GM12864 (cell line): ENCODE measurements at regions not wholly inside any gene's neighbourhood (a gene's known extent, or its start where the extent isn't known, plus 50 kb on each side); places are given as distances from the start of the nearest gene placed in this dataset.
"Not testable (repeated sequence)": the region's sequence is repeated elsewhere in the genome, so short reads cannot be mapped to it uniquely, and the experiment has no call there.

Source experiments
- DNase-seq: peaks from one replicate; pipeline ENCODE4 v3.0.0-alpha.2; 2011; ENCODE audit warnings: low read depth
- H3K4me3 ChIP-seq: 2 replicates; pipeline ENCODE4 v1.5.1; 2011; ENCODE audit warnings: mild to moderate bottlenecking, low read depth, low read length, control low read depth
- CTCF ChIP-seq: IDR thresholded peaks from 2 replicates; pipeline ENCODE4 v1.5.1; 2011; ENCODE audit warnings: low read depth, mild to moderate bottlenecking, moderate library complexity, low read length, control low read depth, inconsistent platforms; ENCODE audit errors: missing control alignments

GRCh38 chr4:117574085-117574484 is 460.2 kb upstream of the NDST3 start:
- DNase-seq = no peak
- H3K4me3 ChIP-seq = no peak overlapping the region
- TF ChIP-seq CTCF = no peak

- no peak for DNase-seq
Observed at GRCh38 chr4:117575850-117576249, 458.4 kb upstream of the NDST3 start.

DNA sequence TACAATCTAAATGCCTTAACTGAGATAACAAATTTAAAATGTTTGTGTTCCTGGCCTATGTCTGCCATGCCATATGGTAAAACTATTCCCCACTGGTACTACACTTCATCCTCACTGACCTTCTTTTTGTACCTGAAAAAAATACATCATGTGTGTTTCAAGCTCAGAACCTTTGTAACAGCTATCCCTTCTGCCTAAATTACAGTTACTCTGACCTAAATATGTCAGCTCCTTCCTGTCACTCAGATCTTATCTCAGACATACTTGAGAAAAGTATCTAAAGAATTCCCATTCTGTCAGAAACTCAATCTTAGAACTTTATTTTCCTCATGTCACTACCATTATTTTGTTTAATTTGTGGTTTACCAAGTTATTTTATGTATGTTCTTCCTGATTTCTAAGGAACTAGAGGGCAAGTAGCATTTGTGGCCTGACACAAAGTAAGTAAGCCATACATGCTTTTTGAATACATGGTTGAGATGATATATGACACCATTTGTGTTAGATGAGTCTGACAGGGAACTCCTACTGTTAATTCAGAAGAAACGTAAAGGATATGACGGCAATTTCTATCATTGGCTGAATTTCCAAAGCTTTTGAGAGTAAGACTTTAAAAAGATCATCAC is 456.5 kb upstream of the NDST3 start:
- H3K4me3 ChIP-seq = no peak overlapping the region
- TF ChIP-seq CTCF = no peak
- DNase-seq = no peak

More at GRCh38 chr4:117575850-117576249, 458.4 kb upstream of the NDST3 start:
- TF ChIP-seq CTCF = no peak
- no peak overlapping the region for H3K4me3 ChIP-seq

- TF ChIP-seq CTCF = no peak
- DNase-seq = no peak
- no peak overlapping the region for H3K4me3 ChIP-seq
Observed at GRCh38 chr4:117588771-117589170, 445.5 kb upstream of the NDST3 start.

DNA sequence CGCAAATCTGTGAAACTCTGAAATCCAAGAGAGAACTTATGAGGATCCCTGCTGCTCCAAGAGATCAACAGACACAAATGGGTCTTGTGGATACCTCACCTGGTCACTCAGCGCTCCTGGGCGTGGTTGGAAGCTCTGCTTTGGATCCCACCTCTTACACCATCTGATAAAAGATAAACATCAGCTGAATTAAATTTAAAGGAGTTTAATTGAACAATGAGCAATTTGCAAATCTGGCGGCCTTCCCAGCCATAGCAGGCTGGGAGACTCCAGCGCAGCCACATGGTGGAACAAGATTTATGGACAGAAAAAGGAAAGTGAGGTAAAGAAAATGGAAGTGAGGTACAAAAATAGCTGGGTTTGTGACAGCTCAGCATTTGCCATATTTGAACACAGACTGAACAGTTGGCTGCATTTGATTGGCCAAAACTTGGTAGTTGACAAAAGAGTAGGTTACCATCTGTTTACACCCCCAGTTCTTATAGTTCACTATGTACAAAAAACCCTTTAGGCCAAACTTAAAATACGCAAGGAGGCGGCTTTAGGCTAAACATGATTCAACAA is 437.3 kb upstream of the NDST3 start:
- no peak for TF ChIP-seq CTCF
- no peak overlapping the region for H3K4me3 ChIP-seq
- DNase-seq = no peak

DNA sequence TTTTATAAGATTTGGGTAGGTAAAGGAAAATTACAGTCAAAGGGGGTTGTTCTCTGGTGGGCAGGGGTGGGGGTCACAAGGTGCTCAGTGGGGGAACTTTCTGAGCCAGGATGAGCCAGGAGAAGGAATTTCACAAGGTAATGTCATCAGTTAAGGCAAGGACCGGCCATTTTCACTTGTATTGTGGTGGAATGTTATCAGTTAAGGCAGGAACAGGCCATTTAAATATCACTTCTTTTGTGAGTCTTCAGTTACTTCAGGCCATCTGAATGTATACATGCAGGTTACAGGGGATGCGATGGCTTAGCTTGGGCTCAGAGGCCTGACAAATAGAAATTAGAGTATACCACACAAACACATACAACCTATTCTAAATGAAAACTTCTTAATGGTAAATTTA is 434.9 kb upstream of the NDST3 start:
- not testable (repeated sequence) for DNase-seq, H3K4me3 ChIP-seq

DNA sequence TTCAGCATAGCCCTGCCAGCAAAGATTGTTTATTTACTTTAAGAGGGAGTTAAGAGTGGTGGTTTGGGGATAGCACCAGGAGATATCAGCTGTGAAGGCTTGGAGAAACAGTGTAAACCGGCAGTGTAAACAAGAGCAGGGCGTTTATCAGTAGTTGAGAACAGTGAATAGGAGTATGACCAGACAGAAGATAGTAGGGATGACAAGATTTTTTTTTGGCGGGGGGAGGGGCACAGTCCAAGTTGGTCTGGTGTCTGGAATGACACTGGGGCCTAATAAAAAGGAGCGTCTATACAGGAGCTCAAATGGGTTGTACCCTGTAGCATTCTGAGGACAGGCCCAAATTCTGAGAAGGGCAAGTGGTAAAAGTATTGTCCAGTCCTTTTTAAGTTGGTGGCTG is 433.4 kb upstream of the NDST3 start:
- H3K4me3 ChIP-seq, DNase-seq: not testable (repeated sequence)

DNA sequence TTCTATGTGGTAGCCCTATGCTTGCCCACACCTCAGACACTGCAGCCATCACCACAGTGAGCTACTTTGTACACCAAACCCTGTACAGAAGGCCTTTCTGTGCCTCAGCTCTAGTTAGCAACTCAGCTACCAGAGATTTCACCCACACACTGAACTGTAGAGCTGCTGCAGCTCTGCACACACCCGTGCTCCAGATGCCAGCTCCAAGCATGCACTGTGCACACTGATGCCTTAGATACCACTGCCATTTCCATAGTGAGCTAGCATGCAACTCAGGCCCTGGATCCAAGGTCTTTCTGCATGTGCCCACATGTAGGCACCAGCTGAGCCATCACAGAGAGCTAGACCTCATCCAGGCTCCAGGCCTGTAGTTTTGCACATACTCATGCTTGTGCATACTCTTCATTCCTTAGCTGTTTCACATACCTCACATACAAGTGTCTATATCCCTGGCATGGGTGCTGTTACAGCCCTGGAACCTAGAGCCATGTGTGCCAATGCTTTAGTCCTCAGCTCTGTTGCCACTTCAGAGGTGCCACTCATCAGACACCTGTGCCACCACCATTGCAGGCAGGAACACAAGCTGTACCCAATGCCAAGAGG is 423.5 kb upstream of the NDST3 start:
- DNase-seq = no peak
- no peak overlapping the region for H3K4me3 ChIP-seq
- no peak for TF ChIP-seq CTCF
